Hippocampal formation (tissue), 2 donors: ENCODE measurements at regions not wholly inside any gene's neighbourhood (a gene's known extent, or its start where the extent isn't known, plus 50 kb on each side); places are given as distances from the start of the nearest gene placed in this dataset.
"Not testable (repeated sequence)": the region's sequence is repeated elsewhere in the genome, so short reads cannot be mapped to it uniquely, and the experiment has no call there.

Experiments
- DNase-seq, 2 donors: peaks; one replicate each; lab custom pipeline; 2025; lab: John Stamatoyannopoulos, UW

DNA sequence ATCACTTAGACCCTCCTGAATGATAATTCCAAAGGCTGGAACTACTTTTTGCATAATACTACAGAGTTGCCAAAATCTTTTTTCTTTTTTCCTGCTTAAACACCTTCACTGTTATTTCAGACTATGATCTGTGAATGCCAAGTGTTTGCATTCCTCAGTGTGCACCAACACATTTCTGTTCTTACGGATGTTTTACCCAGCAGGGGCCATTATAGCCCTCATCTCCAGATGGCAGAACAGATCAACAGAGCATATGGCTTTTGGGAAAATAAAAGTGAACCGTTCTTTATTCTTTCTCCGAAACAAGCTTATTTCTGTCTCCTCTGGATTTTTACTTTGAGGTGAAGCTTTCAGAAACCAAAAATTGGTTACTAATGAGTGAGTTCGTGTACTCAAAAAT, 1226.6 kb upstream of the FAM98A start:
- no peak for DNase-seq

DNA sequence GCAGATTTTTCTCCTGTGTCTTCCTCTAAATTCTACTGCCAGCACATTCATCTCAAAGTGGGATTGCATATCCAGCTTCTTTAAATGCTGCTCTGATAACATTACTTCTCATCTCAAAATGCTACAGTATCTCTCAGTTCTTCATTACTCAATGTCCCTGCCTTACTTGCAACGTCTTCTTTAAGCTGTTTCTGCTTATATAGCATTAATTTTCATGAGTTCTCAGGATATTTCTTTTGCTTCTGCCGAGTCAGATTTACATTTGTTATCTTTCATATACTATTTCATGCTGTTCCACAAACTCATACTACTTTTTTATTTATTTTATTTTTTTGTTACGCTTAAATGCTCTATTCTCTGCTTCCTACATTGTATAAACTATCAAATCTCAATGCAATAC, 1223.5 kb upstream of the FAM98A start:
- DNase-seq = no peak

DNA sequence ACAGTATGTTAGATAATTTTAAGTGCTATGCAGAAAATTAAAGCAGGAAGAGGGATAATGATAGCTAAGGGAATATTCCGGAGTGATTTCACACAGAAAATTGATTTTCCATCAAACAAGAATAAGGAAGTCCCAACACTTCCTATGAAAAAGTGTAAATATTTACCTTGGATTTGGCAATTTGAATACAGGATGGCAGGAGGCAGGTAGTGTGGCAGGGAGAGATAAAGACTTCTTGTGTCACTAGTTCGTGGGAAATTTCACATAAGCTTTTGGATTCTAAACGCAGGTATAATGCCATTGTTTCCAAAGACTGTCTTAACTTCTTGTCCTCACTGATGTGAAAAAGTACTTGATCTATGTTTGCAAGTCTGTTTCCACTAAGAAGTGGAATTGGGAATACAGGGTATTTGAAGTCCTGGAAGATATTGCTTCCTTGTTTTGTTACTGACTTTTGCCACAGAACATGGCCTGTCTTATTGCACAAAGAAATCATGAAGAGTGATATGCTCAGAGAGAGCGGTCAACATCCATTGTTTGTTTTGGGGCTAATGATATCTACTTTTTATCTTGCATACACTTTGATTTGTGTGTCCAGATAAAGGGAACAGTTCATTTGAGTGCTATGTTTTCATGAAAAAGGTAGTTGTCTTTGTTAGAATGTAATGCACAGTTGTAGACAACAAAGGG, 1216.1 kb upstream of the FAM98A start:
- no peak for DNase-seq

DNA sequence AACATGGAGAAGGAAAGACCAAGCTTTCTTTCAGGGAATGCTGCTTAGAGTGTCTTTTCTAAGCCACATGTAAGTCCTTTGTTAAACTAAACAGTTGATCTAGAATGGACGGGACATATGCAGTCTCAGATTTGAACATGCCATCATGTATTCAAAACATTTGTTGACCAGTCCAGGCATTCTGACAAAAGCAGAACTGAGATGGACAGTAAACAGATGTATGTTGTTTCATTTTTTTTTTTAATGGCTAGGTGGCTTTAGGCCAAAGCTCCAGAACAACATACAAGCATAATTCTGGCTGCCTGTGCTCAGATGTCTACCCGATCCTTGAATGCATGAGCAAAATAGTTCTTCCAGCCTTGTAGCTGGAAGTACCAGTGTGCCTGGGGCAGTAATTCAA, 1211.4 kb upstream of the FAM98A start:
- DNase-seq = no peak

DNA sequence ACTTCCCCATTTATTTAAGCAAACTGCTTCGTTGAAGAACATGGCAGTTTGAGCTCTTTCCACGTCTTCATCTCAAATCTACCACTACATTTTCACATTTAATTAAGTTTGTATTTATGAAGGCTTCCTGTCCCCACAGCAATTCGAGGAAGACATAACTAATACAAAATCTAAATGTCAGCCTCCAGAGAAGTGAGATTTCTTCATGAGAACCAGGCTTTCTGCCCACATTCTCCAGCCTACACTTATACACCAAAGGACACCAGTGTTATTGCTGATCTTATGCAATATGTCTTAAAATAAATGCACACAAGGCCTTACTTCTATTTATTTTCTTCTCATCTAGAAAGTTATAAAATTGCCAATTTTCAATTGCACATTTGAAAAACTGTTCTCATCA, 1209.3 kb upstream of the FAM98A start:
- DNase-seq = no peak

DNA sequence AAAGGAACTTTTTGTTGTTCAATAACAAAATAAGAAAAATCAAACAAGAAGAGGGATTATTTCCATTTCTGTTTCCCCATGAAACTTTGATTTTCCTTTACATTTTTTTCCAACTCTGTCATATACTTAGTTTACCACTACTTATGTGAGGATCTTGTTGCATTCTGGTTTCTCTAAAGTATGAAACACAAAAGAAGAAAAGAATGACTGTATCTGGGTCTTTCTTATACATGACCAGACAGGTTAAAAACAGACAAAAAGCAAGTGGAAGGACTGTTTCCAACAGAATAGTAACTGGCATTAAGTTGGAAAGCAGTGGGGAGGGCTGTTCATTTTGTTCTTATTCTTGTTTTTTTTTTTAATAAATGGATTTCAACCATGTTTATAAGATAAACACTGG, 1207.8 kb upstream of the FAM98A start:
- no peak for DNase-seq

DNA sequence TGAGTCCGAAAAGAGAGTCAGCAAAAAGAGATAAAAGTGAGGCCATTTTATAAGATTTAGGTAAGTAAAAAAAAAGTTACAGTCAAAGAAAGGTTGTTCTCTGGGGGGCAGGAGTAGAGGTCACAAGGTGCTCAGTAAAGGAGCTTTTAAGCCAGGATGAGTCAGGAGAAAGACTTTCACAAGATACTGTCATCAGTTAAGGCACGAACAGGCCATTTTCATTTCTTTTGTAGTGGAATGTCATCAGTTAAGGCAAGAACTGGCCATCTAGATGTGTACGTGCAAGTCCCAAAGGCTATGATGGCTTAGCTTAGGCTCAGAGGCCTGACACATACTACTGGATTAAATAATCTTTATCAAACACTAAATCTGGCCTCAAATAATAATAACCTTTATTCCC, 1207.3 kb upstream of the FAM98A start:
- no peak for DNase-seq

DNA sequence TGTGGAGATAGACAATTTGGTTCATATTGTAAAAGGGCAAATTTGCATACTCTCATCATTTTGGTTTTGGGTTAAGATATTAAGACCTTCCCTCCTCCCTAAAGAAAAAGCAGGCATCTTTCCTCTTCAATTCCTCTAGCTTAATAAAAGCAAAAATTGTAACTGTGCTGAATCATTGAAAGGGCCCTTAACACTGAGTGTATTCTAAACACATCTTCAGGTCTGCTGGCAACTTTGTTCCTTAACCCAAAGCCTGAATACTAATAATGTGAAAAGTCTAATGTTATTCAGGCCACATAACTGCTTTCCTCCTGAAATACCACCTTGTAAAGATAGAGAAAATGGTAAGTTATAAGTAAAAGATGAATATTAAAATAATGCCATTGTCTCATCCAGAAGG, 1200.5 kb upstream of the FAM98A start:
- DNase-seq = peak in 1 of 2 donors; percentile 34

DNA sequence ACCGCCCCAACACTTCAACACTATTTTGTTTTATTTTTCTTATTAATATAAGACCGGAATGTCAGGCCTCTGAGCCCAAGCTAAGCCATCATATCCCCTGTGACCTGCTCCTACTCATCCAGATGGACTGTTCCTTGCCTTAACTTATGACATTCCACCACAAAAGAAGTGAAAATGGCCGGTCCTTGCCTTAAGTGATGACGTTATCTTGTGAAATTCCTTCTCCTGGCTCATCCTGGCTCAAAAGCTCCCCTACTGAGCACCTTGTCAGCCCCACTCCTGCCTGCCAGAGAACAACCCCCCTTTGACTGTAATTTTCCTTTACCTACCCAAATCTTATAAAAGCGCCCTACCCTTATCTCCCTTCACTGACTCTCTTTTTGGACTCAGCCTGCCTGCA, 1196.5 kb upstream of the FAM98A start:
- not testable (repeated sequence) for DNase-seq

DNA sequence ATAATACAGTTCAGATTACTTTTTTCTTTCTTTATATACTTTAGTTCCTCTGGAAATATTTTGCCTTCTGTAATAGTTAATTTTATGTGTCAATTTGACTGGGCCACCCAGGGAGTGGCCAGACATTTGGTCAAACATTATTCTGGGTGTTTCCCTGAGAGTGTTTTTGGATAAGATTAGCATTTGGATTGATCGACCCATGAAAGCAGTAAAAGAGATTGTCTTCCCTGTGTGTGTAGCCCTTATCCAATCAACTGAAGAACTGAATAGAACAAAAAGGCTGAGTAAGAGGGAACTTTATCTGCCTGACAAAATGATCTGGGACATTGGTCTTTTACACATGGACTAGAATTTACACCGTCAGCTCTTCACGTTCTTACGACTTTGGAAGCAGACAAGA, 1190.1 kb upstream of the FAM98A start:
- DNase-seq = no peak

DNA sequence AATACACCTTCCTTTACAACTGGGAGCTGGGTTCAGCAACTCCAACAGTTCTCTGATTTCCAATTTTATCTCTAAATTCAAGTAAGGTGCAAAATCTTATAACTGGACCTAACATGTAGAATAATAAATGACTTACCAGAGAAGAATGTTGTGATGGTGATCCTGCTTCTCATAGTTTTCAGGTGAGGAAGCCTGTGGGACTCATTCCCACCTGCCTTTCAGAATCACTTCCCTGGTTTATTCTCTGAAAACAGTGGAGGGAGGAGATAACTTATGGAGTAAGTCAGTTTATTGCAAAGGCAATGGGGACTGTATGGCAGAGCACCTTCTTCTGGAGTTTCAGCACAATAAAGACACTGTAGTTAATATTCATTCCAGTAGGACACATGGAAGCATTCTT, 1188.2 kb upstream of the FAM98A start:
- DNase-seq = no peak

DNA sequence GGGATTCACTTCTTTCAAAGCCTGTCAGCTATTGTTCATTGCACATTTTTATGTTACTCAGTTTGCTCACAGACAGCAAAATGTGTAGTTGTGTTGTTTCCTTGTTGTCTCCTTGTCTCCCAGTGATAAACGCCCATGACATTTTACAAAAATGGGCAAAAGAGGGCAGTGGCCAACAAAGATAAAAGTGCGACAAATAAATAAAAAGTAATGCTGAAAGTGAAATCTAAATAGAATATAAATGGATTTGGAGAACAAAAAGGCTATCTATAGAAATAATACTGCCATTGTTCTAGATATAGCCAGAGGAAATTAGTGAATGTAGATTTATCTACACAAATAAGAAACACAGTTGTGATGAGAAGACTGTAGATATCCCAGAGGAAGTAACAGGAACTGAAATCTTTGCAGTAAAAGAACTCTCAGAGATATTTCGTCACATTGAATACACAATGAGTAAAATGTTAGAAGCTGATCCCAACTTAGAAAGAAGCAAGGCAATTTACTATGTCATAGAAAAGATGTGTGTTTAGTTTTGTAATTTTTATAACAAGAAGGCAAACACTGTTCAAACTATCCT, 1186.2 kb upstream of the FAM98A start:
- no peak for DNase-seq

DNA sequence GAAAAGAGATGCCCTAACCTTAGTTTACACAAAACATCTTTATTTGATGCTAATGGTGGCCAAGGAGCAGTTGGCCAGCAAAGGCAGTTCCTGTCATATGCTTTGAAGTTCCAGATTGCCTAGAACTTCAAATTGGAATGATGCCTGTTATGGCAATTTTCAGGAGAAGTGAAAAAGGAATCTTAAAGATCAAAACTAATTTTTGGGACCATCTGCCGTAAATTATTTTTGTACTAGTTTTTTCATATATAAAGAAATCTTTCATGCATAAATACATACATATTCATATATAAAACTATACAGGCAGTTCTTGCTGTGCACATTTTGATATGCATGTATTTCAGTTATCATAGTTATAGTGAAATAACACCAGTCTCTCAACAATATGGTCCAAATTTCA, 1185.6 kb upstream of the FAM98A start:
- DNase-seq = no peak

DNA sequence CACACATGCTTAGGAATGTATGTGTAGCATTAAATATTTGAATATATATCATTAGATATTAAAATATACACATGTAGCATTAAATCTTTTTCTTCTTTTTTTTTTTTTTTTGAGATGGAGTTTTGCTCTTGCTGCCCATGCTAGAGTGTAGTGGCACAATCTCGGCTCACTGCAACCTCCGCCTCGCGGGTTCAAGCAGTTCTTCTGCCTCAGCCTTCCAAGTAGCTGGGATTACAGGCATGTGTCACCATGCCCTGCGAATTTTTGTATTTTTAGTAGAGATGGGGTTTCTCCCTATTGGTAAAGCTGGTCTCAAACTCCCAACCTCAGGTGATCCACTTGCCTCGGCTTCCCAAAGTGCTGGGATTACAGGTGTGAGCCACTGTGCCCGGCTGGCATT, 1151.6 kb upstream of the FAM98A start:
- not testable (repeated sequence) for DNase-seq

DNA sequence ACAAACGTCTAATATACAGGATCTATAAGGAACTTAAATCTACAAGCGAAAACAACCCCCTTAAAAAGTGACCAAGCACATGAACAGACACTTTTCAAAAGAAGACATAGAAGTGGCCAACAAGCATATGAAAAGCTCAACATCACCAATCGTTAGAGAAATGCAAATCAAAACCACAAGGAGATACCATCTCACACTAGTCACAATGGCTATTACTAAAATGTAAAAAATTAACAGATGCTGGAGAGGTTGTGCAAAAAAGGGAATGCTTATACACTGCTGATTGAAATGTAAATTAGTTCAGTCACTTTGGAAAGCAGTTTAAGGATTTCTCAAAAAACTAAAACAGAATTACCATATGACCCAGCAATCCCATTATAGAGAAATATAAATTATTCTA, 1148.5 kb upstream of the FAM98A start:
- no peak for DNase-seq

DNA sequence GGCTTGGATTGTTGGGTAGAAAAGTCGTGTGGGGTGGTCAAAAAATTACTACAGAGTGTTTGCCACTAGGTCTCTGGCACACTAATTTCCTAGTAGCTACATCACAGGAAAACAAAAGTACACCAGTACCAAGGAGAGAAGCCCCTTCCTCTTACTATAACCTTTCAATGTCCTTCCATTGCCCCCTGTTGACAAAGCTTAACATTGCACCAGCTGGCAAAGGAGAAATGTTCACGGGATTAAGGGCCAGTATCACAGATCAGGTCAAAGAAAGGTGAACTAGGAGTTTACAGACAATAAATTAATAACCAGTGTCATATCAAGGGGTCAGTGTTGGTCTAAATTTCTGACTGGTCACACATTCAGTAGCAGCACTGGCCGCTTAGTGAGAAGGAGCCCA, 1139.6 kb upstream of the FAM98A start:
- no peak for DNase-seq

DNA sequence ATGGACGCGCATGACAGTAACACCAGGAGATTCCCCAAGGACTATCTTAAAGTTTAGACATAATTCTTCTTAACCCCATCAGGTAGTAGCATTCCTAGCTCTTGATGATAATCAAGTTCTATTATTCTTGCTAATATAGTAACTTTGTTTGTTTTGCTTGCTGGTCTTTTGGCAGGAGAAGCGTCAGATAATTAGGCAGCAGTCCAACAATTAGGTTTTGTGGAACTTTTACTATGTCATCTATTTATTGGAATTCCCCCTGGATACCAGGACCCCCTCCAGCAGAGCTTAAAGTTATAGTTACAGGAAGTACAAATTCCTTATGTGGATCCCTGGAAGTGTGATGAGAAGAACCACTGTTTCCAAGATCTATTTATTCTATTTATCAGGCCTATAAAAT, 1138.0 kb upstream of the FAM98A start:
- DNase-seq = no peak

DNA sequence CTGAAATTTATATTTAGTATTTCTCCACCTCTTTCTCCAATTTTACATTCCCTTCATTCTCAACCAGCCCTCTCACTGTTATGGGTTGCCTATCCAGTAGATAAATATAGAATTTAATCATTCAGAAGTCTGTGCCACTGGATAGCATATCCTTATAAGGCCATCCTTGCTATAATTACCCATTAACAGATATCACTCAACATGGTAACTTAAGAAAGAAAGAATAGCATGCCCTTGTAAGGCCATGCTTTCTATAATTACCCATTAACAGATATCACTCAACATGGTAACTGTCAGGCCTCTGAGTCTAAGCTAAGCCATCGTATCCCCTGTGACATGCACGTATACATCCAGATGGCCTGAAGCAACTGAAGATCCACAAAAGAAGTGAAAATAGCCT, 1137.4 kb upstream of the FAM98A start:
- no peak for DNase-seq

DNA sequence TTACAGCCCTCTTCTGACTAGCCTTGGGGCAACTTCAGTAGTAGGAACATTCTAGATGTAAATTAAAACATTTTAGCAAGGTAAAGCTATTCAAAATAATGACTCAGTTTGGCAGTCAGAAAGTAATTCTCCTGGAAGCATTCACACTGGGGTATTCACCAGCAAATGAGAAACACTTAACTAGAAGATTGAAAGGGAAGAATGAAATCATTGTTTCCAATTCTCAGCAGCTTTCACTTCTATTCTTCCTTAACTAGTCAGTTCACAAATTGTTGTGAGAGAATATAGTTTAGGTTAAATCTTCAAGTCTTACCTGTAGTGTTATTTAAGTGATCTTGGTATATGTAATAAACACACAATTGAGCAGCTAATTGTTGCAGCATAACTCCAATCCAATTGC, 1135.6 kb upstream of the FAM98A start:
- no peak for DNase-seq

DNA sequence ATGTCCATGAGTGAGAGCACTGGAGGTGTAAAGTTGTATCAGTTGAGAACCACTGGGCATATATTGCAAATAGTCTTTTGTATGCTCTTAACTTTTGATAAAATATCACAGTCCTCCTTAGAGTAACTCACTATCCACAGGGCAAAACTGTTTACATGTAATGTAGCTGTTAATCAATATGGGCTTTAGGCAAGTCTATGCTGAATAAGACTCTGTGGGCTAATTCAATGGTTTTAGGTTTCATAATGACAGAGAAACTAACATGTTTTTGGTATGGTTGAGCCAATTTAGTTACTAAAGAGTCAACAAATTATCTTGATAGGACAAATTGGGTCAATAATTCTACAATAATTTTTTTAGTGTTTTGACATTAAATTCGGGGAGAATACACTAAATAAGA, 1134.9 kb upstream of the FAM98A start:
- DNase-seq = no peak

DNA sequence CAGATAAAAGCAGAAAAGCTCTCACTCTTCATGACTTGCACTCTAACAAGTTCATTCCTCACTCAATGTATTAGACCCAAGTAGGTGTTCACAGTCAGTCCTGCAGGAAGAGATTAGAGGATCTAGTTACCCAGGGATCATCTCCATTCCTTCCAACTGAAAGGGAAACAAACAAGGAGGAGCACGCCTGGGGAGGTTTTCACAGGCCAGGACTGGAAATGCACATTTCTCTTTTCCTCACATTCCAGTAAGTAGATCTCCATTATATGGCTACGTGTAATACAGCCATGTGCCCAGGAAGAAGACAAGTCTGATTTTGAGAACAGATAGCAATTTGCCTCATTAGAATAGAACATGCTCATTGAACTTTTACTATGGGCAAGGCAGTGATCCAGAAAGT, 1132.2 kb upstream of the FAM98A start:
- no peak for DNase-seq

DNA sequence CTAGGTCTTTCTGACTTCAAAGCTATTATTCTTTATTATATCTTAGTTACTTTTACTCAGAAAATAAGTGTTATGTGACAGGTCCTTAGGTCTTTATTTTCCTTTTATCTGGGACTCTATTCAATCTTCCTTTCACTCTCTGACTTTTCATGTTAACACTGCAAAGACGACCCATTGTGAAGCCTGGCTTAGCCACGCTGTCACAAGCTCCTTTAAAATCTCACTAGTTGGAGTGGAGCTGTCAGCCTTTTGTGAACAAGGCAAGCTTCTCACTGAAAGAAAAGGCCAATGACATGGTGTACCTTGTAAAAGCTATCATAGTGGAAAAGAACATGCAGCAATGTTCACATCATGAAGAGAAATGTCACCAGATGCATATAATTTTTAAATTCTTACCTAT, 1130.7 kb upstream of the FAM98A start:
- no peak for DNase-seq

DNA sequence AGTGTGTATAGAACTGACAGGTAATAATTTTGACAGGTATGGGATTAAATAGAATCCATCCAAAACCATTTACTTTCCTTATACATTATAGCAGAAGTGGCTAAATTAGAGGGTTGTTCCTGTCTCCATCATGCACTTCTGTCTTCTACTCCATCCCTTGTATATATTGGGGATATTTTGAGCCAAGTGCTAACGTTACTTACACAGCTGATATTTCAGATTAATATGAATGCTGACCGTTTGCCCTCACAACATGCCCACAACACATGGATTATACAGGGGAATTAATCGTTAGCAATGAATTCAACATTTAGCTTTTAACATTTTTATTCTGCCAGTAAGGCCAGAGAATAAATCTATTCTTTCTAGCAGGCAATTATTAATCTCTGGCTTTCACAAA, 1125.0 kb upstream of the FAM98A start:
- DNase-seq = no peak

DNA sequence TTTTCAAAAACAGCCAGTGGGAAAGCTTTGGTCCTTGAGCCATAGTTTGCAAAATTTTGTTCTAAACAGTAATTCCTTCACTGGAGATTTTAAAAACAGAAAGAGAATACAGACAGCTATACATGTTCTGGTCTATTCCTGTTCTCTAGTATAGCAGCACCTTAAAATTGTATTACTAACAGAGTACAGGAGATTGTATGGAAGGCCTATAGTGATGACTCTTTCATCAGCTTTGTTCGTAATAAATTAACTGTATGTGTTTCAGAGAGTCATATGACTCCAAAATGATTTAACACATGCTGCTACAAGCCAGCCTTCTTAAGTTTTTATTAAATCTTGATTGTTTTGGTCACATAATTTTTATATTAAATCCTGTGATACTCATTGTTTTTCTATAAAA, 1124.6 kb upstream of the FAM98A start:
- no peak for DNase-seq
